CD8-positive, alpha-beta memory T cell (primary cell): ENCODE measurements at regions not wholly inside any gene's neighbourhood (a gene's known extent, or its start where the extent isn't known, plus 50 kb on each side); places are given as distances from the start of the nearest gene placed in this dataset.

Source experiments
- CTCF ChIA-PET: fragments of 350-600 bp; sonication (Branson Sonifier 250); formaldehyde crosslinking; loops from one replicate; lab custom pipeline; 2021; ENCODE audit warnings: antibody characterized with exemption; lab: Charles Lee
- POLR2A ChIA-PET: fragments of 350-600 bp; sonication (Branson Sonifier 250); formaldehyde crosslinking; loops from one replicate; lab custom pipeline; 2021; ENCODE audit warnings: antibody characterized with exemption; lab: Charles Lee
- DNase-seq, 5 donors: peaks; one replicate each; pipeline versions ENCODE4 v3.0.0 to v3.0.0-alpha.2; 2020 to 2022; ENCODE audit warnings: mixed read lengths in 1 of 5
- H3K27ac ChIP-seq: one replicate; pipeline ENCODE4 v1.7.0; 2013; ENCODE audit warnings: low read depth, mild to moderate bottlenecking, low read length, moderate library complexity
- H3K27me3 ChIP-seq: 2 replicates; pipeline ENCODE4 v1.7.0; 2013; ENCODE audit warnings: low read length, mild to moderate bottlenecking; ENCODE audit not compliant: insufficient read depth, poor library complexity, severe bottlenecking
- H3K36me3 ChIP-seq: 2 replicates; pipeline ENCODE4 v1.7.0; 2013; ENCODE audit warnings: mild to moderate bottlenecking, low read length, moderate library complexity; ENCODE audit not compliant: insufficient read depth
- H3K4me1 ChIP-seq: 2 replicates; pipeline ENCODE4 v1.7.0; 2013; ENCODE audit warnings: mild to moderate bottlenecking, low read length, moderate library complexity; ENCODE audit not compliant: insufficient read depth
- H3K4me3 ChIP-seq: 2 replicates; pipeline ENCODE4 v1.7.0; 2013; ENCODE audit warnings: mild to moderate bottlenecking, low read length
- H3K9me3 ChIP-seq: 2 replicates; pipeline ENCODE4 v1.7.0; 2013; ENCODE audit warnings: mild to moderate bottlenecking, low read length
- H3K27ac Mint-ChIP-seq, 8 donors: one replicate each; pipeline ENCODE4 v1.8.0; 2020 to 2021; ENCODE audit warnings: mixed read lengths in 8 of 8, mild to moderate bottlenecking in 6 of 8, inconsistent platforms in 3 of 8, moderate library complexity in 3 of 8
- H3K27me3 Mint-ChIP-seq, 2 donors: one replicate each; pipeline ENCODE4 v1.8.0; 2020 to 2021; ENCODE audit warnings: mixed read lengths in 2 of 2, mild to moderate bottlenecking in 1 of 2, moderate library complexity in 1 of 2
- H3K36me3 Mint-ChIP-seq, 3 donors: one replicate each; pipeline ENCODE4 v1.8.0; 2020 to 2021; ENCODE audit warnings: mixed read lengths in 3 of 3, inconsistent platforms in 1 of 3, mild to moderate bottlenecking in 1 of 3
- H3K4me1 Mint-ChIP-seq, 3 donors: one replicate each; pipeline ENCODE4 v1.8.0; 2020 to 2021; ENCODE audit warnings: mixed read lengths in 3 of 3, inconsistent platforms in 1 of 3, mild to moderate bottlenecking in 1 of 3
- H3K4me3 Mint-ChIP-seq, 7 donors: one replicate each; pipeline ENCODE4 v1.8.0; 2020 to 2021; ENCODE audit warnings: mixed read lengths in 7 of 7, mild to moderate bottlenecking in 6 of 7, moderate library complexity in 4 of 7, inconsistent platforms in 2 of 7
- H3K9me3 Mint-ChIP-seq, 5 donors: one replicate each; pipeline ENCODE4 v1.8.0; 2020 to 2022; ENCODE audit warnings: mixed read lengths in 5 of 5, mild to moderate bottlenecking in 3 of 5, moderate library complexity in 2 of 5, inconsistent platforms in 1 of 5

- Mint-ChIP-seq H3K9me3 (peaks cover 0 to 9% (median 0%) of the 10 kb centered on the region in 5 donors), H3K36me3 (no peaks in the 10 kb centered on the region), H3K27me3 (peaks cover 0 to 3% of the 10 kb centered on the region in 2 donors), H3K4me1 (no peaks in the 10 kb centered on the region), H3K4me3 (no peak overlapping the region), H3K27ac (no peak overlapping the region)
- Histone ChIP-seq H3K4me3 (no peak overlapping the region), H3K9me3 (no peaks in the 10 kb centered on the region), H3K27me3 (no peaks in the 10 kb centered on the region), H3K36me3 (no peaks in the 10 kb centered on the region), H3K4me1 (no peaks in the 10 kb centered on the region), H3K27ac (no peak overlapping the region)
- ChIA-PET POLR2A (no interaction called here), CTCF (no interaction called here)
- DNase-seq = no peak
These were observed 500.0 kb downstream of the PLPP3 start for GRCh38 chr1:56079391-56079790.

- Mint-ChIP-seq H3K4me3 (no peak overlapping the region), H3K9me3 (peaks cover 0 to 7% (median 0%) of the 10 kb centered on the region in 5 donors), H3K4me1 (no peaks in the 10 kb centered on the region), H3K27me3 (peaks cover 0 to 1% of the 10 kb centered on the region in 2 donors), H3K27ac (peak overlapping the region in 2 of 8 donors; percentile 11 to 18), H3K36me3 (no peaks in the 10 kb centered on the region)
- H3K4me1 ChIP-seq = no peaks in the 10 kb centered on the region
- no peak overlapping the region for H3K4me3 ChIP-seq
- ChIA-PET POLR2A (no interaction called here), CTCF (no interaction called here)
- H3K27ac ChIP-seq = no peak overlapping the region
- no peaks in the 10 kb centered on the region for H3K27me3 ChIP-seq
- H3K9me3 ChIP-seq = no peaks in the 10 kb centered on the region
- no peak for DNase-seq
- H3K36me3 ChIP-seq = no peaks in the 10 kb centered on the region
These were observed 502.2 kb downstream of the PLPP3 start for GRCh38 chr1:56077206-56077605.

GRCh38 chr1:56074007-56074651 is 505.2 kb downstream of the PLPP3 start:
- no peaks in the 10 kb centered on the region for H3K36me3 Mint-ChIP-seq
- ChIA-PET POLR2A (no interaction called here), CTCF (no interaction called here)
- H3K27ac Mint-ChIP-seq = no peak overlapping the region
- Histone ChIP-seq H3K4me3 (no peak overlapping the region), H3K4me1 (no peaks in the 10 kb centered on the region), H3K27ac (no peak overlapping the region), H3K27me3 (no peaks in the 10 kb centered on the region), H3K9me3 (no peaks in the 10 kb centered on the region), H3K36me3 (no peaks in the 10 kb centered on the region)
- H3K4me3 Mint-ChIP-seq = no peak overlapping the region
- no peak for DNase-seq
- no peaks in the 10 kb centered on the region for H3K27me3 Mint-ChIP-seq
- H3K4me1 Mint-ChIP-seq = no peaks in the 10 kb centered on the region
- peaks cover 0 to 4% (median 0%) of the 10 kb centered on the region in 5 donors for H3K9me3 Mint-ChIP-seq

- H3K4me3 ChIP-seq = no peak overlapping the region
- no peaks in the 10 kb centered on the region for H3K36me3 Mint-ChIP-seq
- no peaks in the 10 kb centered on the region for H3K4me1 Mint-ChIP-seq
- H3K27me3 Mint-ChIP-seq = no peaks in the 10 kb centered on the region
- no peak overlapping the region for H3K27ac ChIP-seq
- no peak overlapping the region for H3K27ac Mint-ChIP-seq
- H3K4me1 ChIP-seq = no peaks in the 10 kb centered on the region
- CTCF ChIA-PET = no interaction called here
- no peak for DNase-seq
- H3K27me3 ChIP-seq = no peaks in the 10 kb centered on the region
- H3K4me3 Mint-ChIP-seq = no peak overlapping the region
- H3K9me3 ChIP-seq = no peaks in the 10 kb centered on the region
- POLR2A ChIA-PET = no interaction called here
- peaks cover 0 to 4% (median 0%) of the 10 kb centered on the region in 5 donors for H3K9me3 Mint-ChIP-seq
- no peaks in the 10 kb centered on the region for H3K36me3 ChIP-seq
These were observed 505.8 kb downstream of the PLPP3 start for GRCh38 chr1:56073614-56074006.

- Histone ChIP-seq H3K36me3 (no peaks in the 10 kb centered on the region), H3K4me1 (no peaks in the 10 kb centered on the region), H3K27ac (no peak overlapping the region), H3K9me3 (no peaks in the 10 kb centered on the region), H3K27me3 (no peaks in the 10 kb centered on the region), H3K4me3 (no peak overlapping the region)
- Mint-ChIP-seq H3K36me3 (no peaks in the 10 kb centered on the region), H3K4me1 (no peaks in the 10 kb centered on the region), H3K27me3 (no peaks in the 10 kb centered on the region), H3K9me3 (peaks cover 0 to 4% (median 0%) of the 10 kb centered on the region in 5 donors), H3K27ac (no peak overlapping the region), H3K4me3 (no peak overlapping the region)
- CTCF ChIA-PET = no interaction called here
- DNase-seq = no peak
- POLR2A ChIA-PET = no interaction called here
These were observed 506.2 kb downstream of the PLPP3 start for GRCh38 chr1:56073206-56073605.

GRCh38 chr1:56072310-56072709 is 507.1 kb downstream of the PLPP3 start:
- H3K36me3 Mint-ChIP-seq = no peaks in the 10 kb centered on the region
- no peak for DNase-seq
- H3K27me3 Mint-ChIP-seq = peaks cover 0 to under 1% of the 10 kb centered on the region in 2 donors
- Histone ChIP-seq H3K4me1 (no peaks in the 10 kb centered on the region), H3K9me3 (no peaks in the 10 kb centered on the region), H3K27ac (no peak overlapping the region), H3K27me3 (no peaks in the 10 kb centered on the region), H3K36me3 (no peaks in the 10 kb centered on the region), H3K4me3 (no peak overlapping the region)
- H3K4me1 Mint-ChIP-seq = no peaks in the 10 kb centered on the region
- H3K27ac Mint-ChIP-seq = no peak overlapping the region
- H3K4me3 Mint-ChIP-seq = no peak overlapping the region
- peaks cover 0 to 4% (median 0%) of the 10 kb centered on the region in 5 donors for H3K9me3 Mint-ChIP-seq
- ChIA-PET POLR2A (no interaction called here), CTCF (no interaction called here)

- DNase-seq = no peak
- Histone ChIP-seq H3K27ac (no peak overlapping the region), H3K36me3 (no peaks in the 10 kb centered on the region), H3K27me3 (no peaks in the 10 kb centered on the region), H3K4me1 (no peaks in the 10 kb centered on the region), H3K4me3 (no peak overlapping the region), H3K9me3 (no peaks in the 10 kb centered on the region)
- peaks cover 0 to 2% of the 10 kb centered on the region in 2 donors for H3K27me3 Mint-ChIP-seq
- H3K4me3 Mint-ChIP-seq = no peak overlapping the region
- peaks cover 0 to 4% (median 0%) of the 10 kb centered on the region in 5 donors for H3K9me3 Mint-ChIP-seq
- H3K4me1 Mint-ChIP-seq = no peaks in the 10 kb centered on the region
- H3K27ac Mint-ChIP-seq = no peak overlapping the region
- H3K36me3 Mint-ChIP-seq = no peaks in the 10 kb centered on the region
- ChIA-PET POLR2A (no interaction called here), CTCF (no interaction called here)
These were observed 508.0 kb downstream of the PLPP3 start for GRCh38 chr1:56071351-56071750.

GRCh38 chr1:56070601-56071000 is 508.8 kb downstream of the PLPP3 start:
- H3K27me3 ChIP-seq = no peaks in the 10 kb centered on the region
- no peaks in the 10 kb centered on the region for H3K36me3 ChIP-seq
- no peak overlapping the region for H3K27ac ChIP-seq
- no peaks in the 10 kb centered on the region for H3K4me1 ChIP-seq
- no peaks in the 10 kb centered on the region for H3K9me3 ChIP-seq
- H3K4me3 ChIP-seq = no peak overlapping the region
- no peaks in the 10 kb centered on the region for H3K4me1 Mint-ChIP-seq
- H3K27me3 Mint-ChIP-seq = peaks cover 0 to 2% of the 10 kb centered on the region in 2 donors
- H3K27ac Mint-ChIP-seq = no peak overlapping the region
- CTCF ChIA-PET = no interaction called here
- DNase-seq = no peak
- H3K36me3 Mint-ChIP-seq = no peaks in the 10 kb centered on the region
- peaks cover 0 to 2% (median 0%) of the 10 kb centered on the region in 5 donors for H3K9me3 Mint-ChIP-seq
- POLR2A ChIA-PET = no interaction called here
- H3K4me3 Mint-ChIP-seq = no peak overlapping the region
